GM18858 (cell line): ENCODE measurements at regions not wholly inside any gene's neighbourhood (a gene's known extent, or its start where the extent isn't known, plus 50 kb on each side); places are given as distances from the start of the nearest gene placed in this dataset.
"Not testable (repeated sequence)": the region's sequence is repeated elsewhere in the genome, so short reads cannot be mapped to it uniquely, and the experiment has no call there.

Source experiments
- ATAC-seq: cut with Tn5 transposase; IDR thresholded peaks from one replicate; pipeline ENCODE4 v1.9.1; 2021; ENCODE audit not compliant: unreplicated experiment

- ATAC-seq: no peak
These were observed 94.8 kb downstream of the NPIPB11 start for GRCh38 chr16:29311461-29312344.

GRCh38 chr16:29310852-29311314 is 95.6 kb downstream of the NPIPB11 start:
- ATAC-seq: no peak

- not testable (repeated sequence) for ATAC-seq
These were observed 96.3 kb downstream of the NPIPB11 start for GRCh38 chr16:29310243-29310642.

- ATAC-seq: not testable (repeated sequence)
These were observed 96.9 kb downstream of the NPIPB11 start for GRCh38 chr16:29309601-29310000.

- ATAC-seq: no peak
These were observed 97.6 kb downstream of the NPIPB11 start for GRCh38 chr16:29308644-29309546.

- no peak for ATAC-seq
These were observed 98.7 kb downstream of the NPIPB11 start for GRCh38 chr16:29307598-29308507.

- ATAC-seq: no peak
These were observed 99.4 kb downstream of the NPIPB11 start for GRCh38 chr16:29306943-29307597.

- no peak for ATAC-seq
These were observed 100.3 kb downstream of the NPIPB11 start for GRCh38 chr16:29306201-29306600.

- not testable (repeated sequence) for ATAC-seq
These were observed 101.5 kb downstream of the NPIPB11 start for GRCh38 chr16:29305018-29305417.

- ATAC-seq: no peak
These were observed 102.3 kb downstream of the NPIPB11 start for GRCh38 chr16:29304251-29304650.

GRCh38 chr16:29303520-29303919 is 103.0 kb downstream of the NPIPB11 start:
- ATAC-seq: no peak

- ATAC-seq: no peak
These were observed 103.5 kb downstream of the NPIPB11 start for GRCh38 chr16:29302976-29303375.

- not testable (repeated sequence) for ATAC-seq
These were observed 104.1 kb downstream of the NPIPB11 start for GRCh38 chr16:29302433-29302832.

- ATAC-seq: not testable (repeated sequence)
These were observed 104.7 kb downstream of the NPIPB11 start for GRCh38 chr16:29301662-29302285.

- ATAC-seq: not testable (repeated sequence)
These were observed 105.7 kb downstream of the NPIPB11 start for GRCh38 chr16:29300541-29301535.

- ATAC-seq: not testable (repeated sequence)
These were observed 106.5 kb downstream of the NPIPB11 start for GRCh38 chr16:29300030-29300491.

- not testable (repeated sequence) for ATAC-seq
These were observed 107.5 kb downstream of the NPIPB11 start for GRCh38 chr16:29298997-29299396.

GRCh38 chr16:29298307-29298706 is 108.2 kb downstream of the NPIPB11 start:
- ATAC-seq: not testable (repeated sequence)
